HG03175 (cell line): ENCODE measurements at regions not wholly inside any gene's neighbourhood (a gene's known extent, or its start where the extent isn't known, plus 50 kb on each side); places are given as distances from the start of the nearest gene placed in this dataset.
A peak's percentile ranks its signal among the peaks of the same experiment; 100 is the strongest.
"Not testable (repeated sequence)": the region's sequence is repeated elsewhere in the genome, so short reads cannot be mapped to it uniquely, and the experiment has no call there.

Source experiments
- ATAC-seq: cut with Tn5 transposase; IDR thresholded peaks from one replicate; pipeline ENCODE4 v1.9.1; 2021; ENCODE audit warnings: mild to moderate bottlenecking, moderate library complexity; ENCODE audit not compliant: unreplicated experiment

DNA sequence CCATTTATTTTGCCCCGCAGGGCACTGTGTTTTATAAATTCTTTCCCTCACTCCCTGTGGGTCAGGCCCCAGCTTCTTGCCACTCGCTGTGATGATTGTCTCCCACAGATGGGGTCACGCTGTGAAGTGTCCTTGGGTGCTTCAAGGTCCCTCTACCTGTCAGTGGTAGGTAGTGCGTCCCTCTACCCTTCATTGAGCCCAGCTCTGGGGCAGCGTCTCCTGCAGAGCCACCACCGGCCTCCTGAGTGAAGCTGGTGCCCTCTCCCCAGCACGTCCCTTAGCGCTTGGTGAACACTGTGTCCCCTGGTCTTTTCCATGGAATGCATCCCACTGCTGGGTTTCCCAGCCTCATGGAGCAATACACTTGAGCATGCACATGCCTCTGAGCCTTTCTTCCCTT, 108.2 kb downstream of the NRN1 start:
- ATAC-seq: no peak

DNA sequence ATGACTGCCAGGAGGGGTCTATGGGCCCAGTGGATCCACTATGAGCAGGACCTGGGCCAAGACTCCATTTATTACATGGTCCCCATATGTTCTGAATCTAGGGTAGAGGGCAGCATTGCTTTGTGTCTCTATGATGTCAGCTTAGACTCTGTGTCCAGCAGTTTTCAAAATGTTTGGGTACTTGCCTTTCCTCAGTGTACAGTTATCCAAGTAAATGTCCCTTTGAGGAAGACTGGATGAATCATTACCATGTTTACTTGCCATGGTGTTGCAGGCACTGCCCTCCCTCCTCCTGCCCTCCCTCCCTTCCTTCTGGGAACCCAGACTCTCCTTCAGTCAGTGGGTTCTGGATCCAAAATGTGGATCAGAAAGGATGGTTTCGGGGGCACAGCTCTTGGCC, 108.6 kb downstream of the NRN1 start:
- no peak for ATAC-seq

DNA sequence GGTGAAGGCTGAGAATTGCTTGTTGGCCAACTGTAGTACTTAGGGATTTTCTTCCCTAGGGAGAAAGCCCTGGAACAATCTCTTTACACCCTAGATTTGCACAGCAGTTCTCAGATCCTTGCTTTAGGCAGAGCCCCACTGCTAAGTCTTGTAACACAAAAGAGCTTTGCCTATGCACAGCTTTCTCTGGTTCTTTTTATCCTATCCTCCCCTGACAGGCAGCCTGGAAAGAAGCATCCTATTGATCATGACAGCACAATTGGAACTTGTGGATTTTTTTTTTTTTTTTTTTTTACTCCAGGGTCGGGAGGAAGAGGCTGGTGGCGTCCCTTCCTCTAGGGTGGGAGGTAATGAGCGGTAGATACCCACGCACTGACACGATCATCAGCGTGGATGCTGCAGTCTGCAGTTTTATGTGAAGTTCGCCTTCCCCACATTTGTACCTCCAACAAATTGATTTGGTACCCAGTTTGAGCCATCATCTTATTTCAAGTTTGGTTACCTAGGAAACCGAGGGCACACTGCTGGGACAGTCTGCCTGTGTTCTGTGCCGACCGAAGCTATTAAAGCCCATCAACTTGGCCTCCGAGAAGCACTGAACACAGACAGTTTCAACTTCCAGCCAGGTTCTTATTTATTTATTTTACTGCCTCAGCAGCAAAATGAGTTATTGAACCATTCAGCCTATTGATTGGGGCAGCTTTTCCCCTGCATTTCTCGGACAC, 110.1 kb downstream of the NRN1 start:
- no peak for ATAC-seq

DNA sequence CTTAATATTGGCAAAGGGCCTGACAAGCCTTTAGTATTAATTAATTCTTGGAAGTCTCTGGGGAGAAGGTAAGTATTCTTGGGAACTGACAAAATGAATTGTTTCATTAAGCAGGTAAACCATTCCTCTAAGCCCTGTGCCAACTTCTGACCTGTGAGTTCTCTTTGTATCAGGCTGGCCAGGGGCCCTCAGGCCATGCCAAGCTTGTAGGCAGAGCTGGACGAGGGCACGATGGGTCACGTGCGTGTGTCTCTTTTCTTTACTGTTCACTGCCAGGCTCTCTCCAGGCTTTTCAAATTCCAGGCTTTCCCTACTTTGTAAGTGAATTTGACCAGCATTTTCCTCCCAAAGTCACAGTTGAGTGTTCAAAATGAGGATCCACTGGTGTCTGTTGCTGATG, 112.4 kb downstream of the NRN1 start:
- no peak for ATAC-seq

DNA sequence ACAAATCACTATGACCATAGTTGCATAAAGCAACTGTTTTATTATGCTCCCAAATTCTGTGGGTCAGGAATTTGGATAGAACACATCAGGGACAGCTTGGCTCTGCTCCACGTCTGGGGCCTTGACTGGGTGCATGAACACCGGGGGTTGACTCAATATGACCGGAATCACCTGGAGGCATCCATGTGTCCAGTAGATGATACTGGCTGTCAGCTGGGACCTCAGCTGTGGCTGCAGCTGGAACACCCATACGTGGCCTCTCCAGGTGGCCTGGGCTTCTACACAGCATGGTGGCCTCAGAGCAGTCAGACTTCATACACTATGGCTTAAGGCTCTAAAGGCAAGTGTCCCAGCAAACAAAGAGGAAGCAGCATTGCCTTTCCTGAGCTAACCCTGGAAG, 113.4 kb downstream of the NRN1 start:
- no peak for ATAC-seq

DNA sequence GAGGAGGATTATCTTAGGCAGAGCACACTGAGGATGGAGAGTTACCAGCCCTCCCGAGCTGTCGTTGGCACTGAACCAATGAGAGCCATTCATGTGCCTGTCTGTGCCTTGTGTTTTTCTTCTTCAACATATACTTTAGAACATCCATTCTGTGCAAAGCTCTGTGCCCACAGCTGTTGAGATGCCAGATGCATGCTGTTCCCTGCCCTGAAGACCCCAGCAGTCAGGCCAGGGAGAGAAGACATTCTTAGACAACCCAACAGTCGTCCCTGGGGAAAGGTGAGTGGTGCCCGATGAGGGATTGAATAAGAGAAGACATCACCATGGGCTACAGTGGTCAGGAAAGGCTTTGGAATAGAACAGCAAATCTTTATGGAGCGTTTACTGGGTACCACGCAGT, 114.1 kb downstream of the NRN1 start:
- no peak for ATAC-seq

DNA sequence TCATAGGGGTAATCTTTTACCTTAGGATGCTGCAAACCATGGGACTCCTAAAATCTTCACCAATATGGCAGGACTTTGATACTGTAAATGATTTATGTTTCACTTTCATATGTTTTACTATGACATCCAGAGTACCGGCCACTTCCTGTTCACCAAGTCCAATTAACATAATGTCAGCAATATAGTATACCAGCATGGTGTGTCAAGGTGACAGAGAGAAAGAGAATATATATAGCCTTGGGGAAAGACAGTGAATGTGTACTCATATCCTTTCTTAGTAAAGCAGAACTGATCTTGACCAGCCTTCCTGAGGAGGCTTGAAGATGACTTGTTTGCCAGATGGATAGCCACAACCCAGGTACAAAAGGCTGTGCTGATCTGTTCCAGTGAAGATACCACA, 127.9 kb downstream of the NRN1 start:
- no peak for ATAC-seq

DNA sequence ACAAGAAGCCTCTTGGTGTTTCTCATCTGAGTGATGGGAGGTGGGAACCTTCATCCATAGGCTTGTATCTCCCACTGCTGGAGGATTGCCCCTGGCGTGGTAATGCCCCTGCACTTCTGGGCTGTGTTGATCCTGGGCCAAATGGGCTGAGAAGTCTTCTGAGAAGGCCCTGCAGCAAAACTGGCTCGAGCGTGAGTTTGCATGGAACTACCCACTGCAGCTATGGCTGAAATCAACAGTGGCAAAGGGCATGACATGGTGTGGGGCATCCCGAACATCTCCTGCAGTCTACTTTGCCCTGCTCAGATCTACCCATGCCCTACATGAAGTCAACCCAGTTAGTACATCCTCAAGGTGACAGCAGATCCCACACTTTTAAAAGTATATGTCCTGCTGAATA, 130.6 kb downstream of the NRN1 start:
- ATAC-seq: no peak

DNA sequence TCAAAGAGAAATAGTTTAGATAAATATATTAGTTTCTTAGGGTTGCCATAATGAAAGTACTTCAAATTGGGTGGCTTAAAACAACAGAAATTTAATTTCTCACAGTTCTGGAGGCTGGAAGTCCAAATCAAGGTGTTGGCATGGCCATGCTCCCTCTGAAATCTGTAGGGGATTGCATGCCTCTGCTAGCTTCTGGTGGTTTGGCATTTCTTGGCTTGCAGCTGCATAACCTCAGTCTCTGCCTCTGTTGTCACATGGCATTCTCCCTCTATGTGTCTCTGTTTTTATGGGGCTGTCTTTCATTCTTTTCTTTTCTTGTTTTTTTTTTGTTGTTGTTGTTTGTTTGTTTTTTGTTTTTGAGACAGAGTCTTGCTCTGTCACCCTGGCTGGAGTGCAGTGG, 132.7 kb downstream of the NRN1 start:
- ATAC-seq: not testable (repeated sequence)

DNA sequence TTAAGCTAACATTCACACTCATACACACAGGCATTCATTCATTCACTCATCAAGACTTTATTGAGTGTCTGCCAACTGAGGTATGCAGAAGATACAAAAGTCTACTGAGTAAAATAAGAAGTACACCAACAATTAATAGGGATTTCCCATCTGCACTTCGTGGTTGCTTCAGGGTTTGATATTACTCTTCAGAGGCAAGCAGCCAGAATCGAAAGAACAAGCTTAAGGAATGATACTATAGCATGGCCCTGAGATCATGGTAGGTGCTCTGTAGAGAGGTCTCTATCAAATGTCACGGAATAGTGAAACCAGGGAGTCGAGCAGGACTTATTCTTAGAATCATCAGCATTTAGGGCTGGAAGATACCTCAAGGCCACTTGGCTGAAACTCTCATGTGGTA, 135.4 kb downstream of the NRN1 start:
- ATAC-seq: no peak

DNA sequence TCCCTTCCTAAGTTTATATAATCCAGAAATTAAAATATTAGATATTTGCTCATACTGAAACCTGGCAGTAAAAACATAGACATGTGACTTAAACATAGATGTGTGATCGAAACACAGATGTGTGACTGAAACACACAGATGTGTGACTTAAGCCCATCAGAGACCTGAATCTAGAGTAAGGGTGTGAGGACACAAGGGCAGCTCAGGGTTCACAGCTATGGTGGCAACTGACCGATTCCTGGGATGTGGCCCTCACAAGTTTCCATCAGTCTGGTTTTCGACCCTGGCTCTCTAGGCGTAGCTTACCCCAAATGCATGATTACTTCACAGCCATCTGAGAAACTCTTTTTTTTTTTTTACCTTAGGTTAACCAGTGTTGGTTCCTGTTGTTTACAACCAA, 137.0 kb downstream of the NRN1 start:
- ATAC-seq: no peak

DNA sequence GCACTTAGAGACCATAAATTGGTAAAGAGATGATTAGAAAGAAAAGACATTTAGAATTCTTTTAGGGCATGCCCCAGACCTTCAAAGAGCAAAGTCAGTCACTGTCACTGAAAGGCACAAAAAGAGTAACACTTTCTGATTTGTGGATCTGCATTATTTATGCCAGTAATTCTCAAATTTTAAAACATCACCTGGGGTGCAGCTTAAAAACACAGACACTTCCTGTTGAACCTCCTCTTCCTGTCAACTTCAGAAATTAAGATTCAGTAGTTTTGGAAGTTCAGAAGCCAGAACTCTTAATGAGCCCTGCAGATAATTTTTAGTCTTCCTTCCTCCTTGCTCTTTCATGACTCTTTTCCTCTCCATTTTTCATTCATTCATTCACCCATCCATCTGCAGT, 137.5 kb downstream of the NRN1 start:
- ATAC-seq: no peak

DNA sequence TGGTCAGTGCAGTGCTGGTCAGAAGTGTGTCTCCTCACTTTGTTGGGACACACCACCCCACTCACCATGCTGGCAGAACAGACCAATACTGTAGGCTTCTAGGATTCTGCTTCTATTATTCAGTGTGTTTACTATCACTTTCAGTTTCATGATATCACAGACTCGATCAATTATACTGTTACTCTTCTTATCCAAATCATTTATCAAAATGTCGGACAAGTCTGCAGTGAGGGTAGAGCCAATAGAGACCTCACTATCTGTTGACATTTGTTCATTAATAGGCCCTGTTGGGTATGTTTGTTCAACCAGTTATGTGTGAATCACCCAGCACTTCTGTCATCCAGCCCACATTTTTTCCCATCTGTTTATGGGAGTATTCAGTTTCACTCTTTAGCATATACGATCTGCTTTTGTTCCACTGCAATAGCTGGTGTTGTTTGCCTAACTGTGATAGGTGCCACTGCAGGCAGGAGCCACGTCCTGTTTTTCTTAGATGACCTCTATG, 140.1 kb downstream of the NRN1 start:
- ATAC-seq: no peak

DNA sequence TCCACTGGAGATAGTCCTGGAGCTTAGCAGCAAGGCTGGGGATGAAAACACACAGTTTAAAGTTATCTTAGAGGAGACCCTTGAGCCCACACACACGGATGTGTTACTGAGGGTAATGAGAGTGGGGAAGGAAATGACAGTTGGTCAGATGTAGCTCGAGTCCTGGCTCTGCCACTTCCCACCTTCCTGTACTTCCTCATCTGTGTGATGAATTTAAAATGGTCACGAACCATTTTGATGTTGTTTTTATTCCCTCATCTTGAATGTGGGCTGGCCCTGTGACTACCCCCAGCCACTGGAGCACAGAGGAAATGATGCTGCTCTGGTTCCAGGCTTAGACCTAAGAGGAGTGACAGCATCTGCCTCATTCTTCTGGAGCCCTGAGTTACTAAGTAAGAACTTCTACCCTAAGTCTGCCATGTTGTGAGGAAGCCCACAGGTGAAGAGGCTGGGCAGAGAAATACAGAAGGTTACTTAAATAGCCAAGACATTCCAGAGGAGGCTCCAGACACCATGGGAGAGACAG, 141.2 kb downstream of the NRN1 start:
- ATAC-seq: no peak

DNA sequence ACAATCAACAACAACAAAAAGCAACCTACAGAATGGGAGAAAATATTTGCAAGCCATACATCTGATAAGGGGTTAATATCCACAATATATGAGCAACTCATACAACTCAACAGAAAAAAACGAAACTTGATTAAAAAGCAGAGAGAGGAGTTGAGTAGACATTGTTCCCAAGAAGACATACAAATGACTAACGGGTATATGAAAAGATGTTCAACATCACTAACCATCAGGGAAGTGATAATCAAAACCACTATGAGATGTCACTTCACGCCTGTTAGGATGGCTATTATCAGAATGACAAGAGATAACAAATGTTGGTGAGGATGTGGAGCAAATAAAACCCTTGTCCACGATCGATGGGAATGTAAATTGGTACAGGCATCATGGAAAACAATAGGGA, 145.9 kb downstream of the NRN1 start:
- ATAC-seq: no peak

DNA sequence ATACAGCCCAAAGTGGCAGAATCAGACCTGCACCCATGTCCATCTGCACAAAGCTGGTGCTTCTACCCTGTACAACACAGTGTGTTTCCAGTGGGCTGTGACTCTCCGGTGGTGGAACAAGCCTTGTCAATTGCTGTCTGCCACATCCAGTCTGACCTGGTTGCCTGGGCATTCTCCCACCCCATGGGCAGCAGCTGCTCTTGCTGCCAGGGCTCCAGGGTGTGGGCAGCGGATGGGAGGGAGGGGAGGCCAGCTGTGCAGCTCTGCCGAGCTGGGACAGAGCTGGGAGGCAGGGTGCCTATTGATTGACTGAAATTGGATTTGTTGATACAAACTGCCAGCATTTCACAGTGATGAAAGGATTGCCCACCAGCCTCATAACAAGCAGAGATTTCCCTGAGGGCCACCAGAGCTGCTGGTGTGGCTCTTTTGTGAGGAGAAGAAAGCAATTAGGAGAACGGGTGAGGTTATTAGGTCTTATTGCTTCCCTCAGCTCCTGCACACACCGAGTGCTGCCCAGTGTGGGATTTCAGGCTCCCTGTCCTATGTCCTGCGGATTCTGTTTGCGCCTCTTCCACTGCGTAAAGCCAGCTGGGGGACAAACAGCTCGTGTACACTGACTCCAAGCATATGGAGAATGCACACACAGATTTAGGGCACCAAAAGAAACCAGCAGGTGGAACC, 150.8 kb downstream of the NRN1 start:
- no peak for ATAC-seq

DNA sequence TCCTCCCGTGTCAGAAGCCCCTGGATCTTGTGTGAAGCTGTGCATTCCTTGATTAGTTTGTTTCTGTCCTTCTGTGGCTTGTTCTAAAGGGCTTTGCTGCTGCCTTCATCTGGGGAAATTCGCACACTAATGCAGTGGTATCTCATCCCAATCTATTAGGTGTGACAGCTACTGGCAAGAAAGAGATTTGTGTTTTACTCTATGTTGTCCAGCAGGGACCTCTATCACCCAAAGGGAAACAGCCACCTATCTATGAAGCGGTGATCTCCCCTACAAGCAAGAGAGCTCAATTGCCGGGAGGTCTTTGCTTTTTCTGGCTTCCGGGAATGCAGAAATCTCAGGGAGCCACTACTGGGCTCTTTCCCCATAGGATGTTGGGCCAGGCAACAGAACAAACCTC, 151.8 kb downstream of the NRN1 start:
- no peak for ATAC-seq

DNA sequence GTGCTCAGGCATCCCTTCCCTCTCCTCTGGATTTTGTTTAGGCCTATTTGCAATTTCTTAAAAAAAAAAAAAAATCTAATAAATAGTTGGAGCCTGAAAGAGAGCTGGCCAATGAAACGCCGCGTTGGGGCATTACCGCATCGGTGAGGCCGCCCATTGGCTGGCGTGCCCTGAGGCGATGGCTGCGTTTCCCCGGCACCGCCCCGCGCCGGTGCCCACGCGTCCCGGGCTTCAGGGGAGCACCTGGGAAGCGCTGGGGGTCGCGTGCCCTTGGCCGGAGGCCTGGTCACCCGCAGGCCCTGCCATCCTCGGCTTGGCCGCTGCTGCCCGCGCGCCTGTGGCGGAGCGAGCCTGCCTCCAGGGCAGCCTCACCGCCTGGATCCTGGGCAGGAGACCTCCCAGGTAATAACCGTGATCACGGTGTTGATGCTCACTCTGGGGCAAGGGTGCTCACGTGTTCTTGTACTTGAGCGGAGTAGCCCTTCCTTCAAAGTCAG, 155.4 kb downstream of the NRN1 start:
- peak; percentile 79 for ATAC-seq

DNA sequence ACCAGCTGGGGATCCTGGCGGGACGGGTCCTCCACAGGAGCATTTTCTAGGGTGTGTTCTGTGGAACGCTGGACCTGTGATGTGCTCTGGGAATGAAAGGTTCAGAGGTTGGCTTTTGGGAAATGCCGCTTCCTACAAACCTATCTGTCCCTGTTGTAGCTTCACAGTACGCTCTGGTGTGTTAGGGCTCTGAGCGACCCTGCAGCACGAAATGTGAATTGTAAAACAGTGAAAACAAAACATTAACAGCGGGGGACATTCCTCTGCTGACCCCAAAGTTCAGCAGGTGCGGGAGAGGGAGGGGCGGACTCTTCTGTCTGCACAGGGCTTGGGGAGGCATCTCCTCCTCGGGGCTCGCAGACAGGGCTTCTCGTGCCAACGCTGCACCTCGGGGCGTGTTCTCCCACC, 155.9 kb downstream of the NRN1 start:
- peak; percentile 25 for ATAC-seq

DNA sequence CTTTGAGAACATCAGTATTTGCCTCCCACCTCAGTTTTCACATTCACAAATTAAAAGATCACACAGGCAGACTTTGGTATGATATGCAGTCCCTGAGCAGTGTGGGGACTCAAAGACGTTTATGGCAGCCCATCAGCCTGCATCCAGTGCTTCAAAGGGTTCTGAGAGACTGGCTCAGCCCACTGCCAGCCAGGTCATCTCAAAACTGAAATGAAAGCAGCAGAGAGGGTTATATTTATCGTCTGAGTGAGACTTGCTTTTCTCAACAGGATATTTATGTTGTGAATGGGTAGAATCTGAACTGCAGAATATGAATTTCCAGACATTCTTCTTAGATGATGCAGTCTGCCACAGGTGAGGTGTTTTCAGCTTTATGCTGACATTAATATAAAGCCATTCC, 159.8 kb downstream of the NRN1 start:
- ATAC-seq: no peak

DNA sequence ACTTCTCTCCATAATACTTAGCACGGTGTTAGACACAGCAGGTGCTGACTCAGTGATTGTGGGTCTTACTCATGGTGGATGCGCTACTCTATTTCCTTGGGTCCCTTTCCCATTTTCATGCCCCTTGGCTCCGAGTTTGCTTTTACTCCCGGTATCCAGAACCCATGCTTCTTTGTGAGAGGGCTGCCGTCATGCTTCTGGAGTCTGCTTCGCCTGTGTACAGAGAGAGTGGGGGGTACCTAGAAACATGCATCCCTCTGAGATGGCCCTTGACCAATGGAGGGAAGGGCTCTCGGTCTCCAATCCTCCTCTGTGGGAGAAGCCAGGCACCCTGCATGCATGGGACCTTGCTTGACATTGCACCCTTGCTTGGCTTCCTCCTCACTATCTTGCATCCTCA, 160.4 kb downstream of the NRN1 start:
- no peak for ATAC-seq

DNA sequence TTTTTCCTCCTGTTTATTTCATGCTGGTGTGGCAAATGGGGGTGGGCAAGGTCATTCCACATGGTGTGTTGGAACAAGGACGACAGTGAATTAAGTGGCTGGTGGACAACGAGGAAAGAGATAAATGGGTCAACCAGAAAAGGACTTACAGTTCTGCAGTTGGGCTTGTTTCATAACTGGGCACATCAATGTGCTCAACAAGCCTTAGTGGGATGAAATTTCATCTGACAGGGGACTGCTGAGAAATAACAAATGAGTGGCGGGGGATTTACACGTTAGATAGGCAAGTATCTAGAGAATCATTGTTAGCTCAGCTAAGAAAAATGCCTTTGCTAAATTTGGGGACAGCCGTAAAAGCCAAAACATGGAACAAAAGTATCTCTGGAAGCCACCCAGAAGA, 163.6 kb downstream of the NRN1 start:
- ATAC-seq: no peak
